Panc1 (cell line): ENCODE measurements at regions not wholly inside any gene's neighbourhood (a gene's known extent, or its start where the extent isn't known, plus 50 kb on each side); places are given as distances from the start of the nearest gene placed in this dataset.

Experiments used
- ATAC-seq: fragments of 200-7000 bp; cut with Tn5 transposase; 2 replicates; pipeline ENCODE4 v1.9.1; 2020; ENCODE audit warnings: mild to moderate bottlenecking, moderate library complexity
- BruUV-seq: library from RNA; stranded (reverse); fragments of 400-500 nt; replicated peaks from 2 replicates; lab custom pipeline; 2021; lab: Mats Ljungman, UMichigan
- CTCF ChIA-PET: fragments of 300-600 bp; sonication (Branson Sonifier 250); formaldehyde crosslinking; loops from one replicate; lab custom pipeline; 2022; ENCODE audit warnings: antibody characterized with exemption; lab: Charles Lee
- POLR2A ChIA-PET: fragments of 300-600 bp; sonication (Branson Sonifier 250); formaldehyde crosslinking; loops from one replicate; lab custom pipeline; 2022; ENCODE audit warnings: antibody characterized with exemption; lab: Charles Lee
- DNase-seq: peaks from one replicate; pipeline ENCODE4 v3.0.0-alpha.2; 2010; ENCODE audit warnings: low read depth, low spot score
- H3K27ac ChIP-seq: 2 replicates; pipeline ENCODE4 v1.5.1; 2011; ENCODE audit warnings: mild to moderate bottlenecking, low read length, inconsistent platforms
- H3K27me3 ChIP-seq: fragments of 200-500 bp; sonication (Bioruptor generic); 2 replicates; pipeline ENCODE4 v1.6.0; 2014; ENCODE audit warnings: low read length, inconsistent platforms; ENCODE audit not compliant: control insufficient read depth, insufficient read depth
- H3K36me3 ChIP-seq: fragments of 200-500 bp; sonication (Bioruptor generic); 2 replicates; pipeline ENCODE4 v1.5.1; 2014; ENCODE audit warnings: inconsistent platforms, mild to moderate bottlenecking, low read length, moderate library complexity; ENCODE audit not compliant: control insufficient read depth, insufficient read depth
- H3K4me1 ChIP-seq: 2 replicates; pipeline ENCODE4 v1.5.1; 2011; ENCODE audit warnings: inconsistent platforms, mild to moderate bottlenecking, low read length, moderate library complexity; ENCODE audit not compliant: control insufficient read depth, insufficient read depth
- H3K4me3 ChIP-seq, 2 experiments: 2 replicates each; pipeline ENCODE4 v1.5.1; 2011 to 2012; ENCODE audit warnings: low read depth in 2 of 2, low read length in 2 of 2, mild to moderate bottlenecking in 2 of 2, inconsistent platforms in 1 of 2, moderate library complexity in 1 of 2
- H3K9me3 ChIP-seq: fragments of 200-500 bp; sonication (Bioruptor generic); 2 replicates; pipeline ENCODE4 v1.5.1; 2014; ENCODE audit warnings: low read depth, mild to moderate bottlenecking, inconsistent platforms, low read length, moderate library complexity; ENCODE audit not compliant: control insufficient read depth, insufficient read depth
- POLR2AphosphoS5 ChIP-seq: IDR thresholded peaks from 2 replicates; pipeline ENCODE4 v1.6.1; 2012; ENCODE audit warnings: mild to moderate bottlenecking, low read depth, low read length, moderate library complexity
- REST ChIP-seq, 2 experiments: IDR thresholded peaks; 2 replicates each; pipeline ENCODE4 v1.6.1; 2011 to 2012; ENCODE audit warnings: low read depth in 2 of 2, control low read depth in 1 of 2, low read length in 1 of 2, mild to moderate bottlenecking in 1 of 2, moderate library complexity in 1 of 2; ENCODE audit not compliant: insufficient read depth in 1 of 2
- SIN3A ChIP-seq: IDR thresholded peaks from 2 replicates; pipeline ENCODE4 v1.6.1; 2012; ENCODE audit warnings: low read depth, mild to moderate bottlenecking, low read length, moderate library complexity, borderline replicate concordance; ENCODE audit not compliant: insufficient read depth
- TCF7L2 ChIP-seq: IDR thresholded peaks from 2 replicates; pipeline ENCODE4 v1.6.1; 2011; ENCODE audit warnings: mild to moderate bottlenecking, low read depth, low read length, inconsistent platforms
- in situ Hi-C: cut with HindIII; loops from 2 replicates; pipeline ENCODE4 v1.10.0; 2016; ENCODE audit warnings: low sequenced_read_pairs, low pct_unique_long_range_greater_than_20kb
- intact Hi-C: fragments of 100-400 bp; cut with micrococcal nuclease; formaldehyde crosslinking; loops from one replicate; pipeline ENCODE4 v1.10.0; 2022; ENCODE audit not compliant: unreplicated experiment
- TF ChIP-seq, protein P1 (sequence below): fragments of 450-650 bp; IDR thresholded peaks from 2 replicates; pipeline ENCODE4 v1.5.1; 2017; ENCODE audit warnings: mild to moderate bottlenecking

DNA sequence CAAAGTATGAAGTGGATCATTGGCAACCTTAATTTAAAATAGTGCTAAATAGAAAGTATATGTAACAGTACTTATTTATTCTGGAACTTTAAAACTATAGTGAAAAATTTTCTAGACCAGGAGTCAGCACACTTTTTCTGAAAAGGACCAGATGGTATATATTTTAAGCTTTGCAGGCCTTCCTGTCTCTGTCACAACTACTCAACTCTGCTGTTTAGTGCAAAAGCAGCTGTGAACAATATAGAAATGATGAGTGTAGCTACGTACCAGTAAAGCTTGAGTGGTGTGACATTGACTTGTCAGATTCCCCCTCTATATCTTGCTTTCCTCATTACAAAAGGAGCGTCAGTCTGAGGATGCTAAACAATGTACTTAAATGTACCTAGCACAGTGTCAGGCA, 88.1 kb upstream of the IGFBP3 start:
- in situ Hi-C loops, result no loop called here
- Histone ChIP-seq H3K27me3 (no peaks in the 10 kb centered on the region), H3K36me3 (no peaks in the 10 kb centered on the region), H3K9me3 (no peaks in the 10 kb centered on the region), H3K4me3 (no peak overlapping the region), H3K27ac (no peak overlapping the region), H3K4me1 (no peaks in the 10 kb centered on the region)
- TF ChIP-seq POLR2AphosphoS5 (no peak), REST (IDR thresholded peaks at IDR 0.05; ENCODE audit: insufficient read depth in 1 of 2, low read depth in 2 of 2, low read length in 1 of 2) (no peak), SIN3A (no peak), TCF7L2 (no peak)
- TF ChIP-seq, protein P1, sequence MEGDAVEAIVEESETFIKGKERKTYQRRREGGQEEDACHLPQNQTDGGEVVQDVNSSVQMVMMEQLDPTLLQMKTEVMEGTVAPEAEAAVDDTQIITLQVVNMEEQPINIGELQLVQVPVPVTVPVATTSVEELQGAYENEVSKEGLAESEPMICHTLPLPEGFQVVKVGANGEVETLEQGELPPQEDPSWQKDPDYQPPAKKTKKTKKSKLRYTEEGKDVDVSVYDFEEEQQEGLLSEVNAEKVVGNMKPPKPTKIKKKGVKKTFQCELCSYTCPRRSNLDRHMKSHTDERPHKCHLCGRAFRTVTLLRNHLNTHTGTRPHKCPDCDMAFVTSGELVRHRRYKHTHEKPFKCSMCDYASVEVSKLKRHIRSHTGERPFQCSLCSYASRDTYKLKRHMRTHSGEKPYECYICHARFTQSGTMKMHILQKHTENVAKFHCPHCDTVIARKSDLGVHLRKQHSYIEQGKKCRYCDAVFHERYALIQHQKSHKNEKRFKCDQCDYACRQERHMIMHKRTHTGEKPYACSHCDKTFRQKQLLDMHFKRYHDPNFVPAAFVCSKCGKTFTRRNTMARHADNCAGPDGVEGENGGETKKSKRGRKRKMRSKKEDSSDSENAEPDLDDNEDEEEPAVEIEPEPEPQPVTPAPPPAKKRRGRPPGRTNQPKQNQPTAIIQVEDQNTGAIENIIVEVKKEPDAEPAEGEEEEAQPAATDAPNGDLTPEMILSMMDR, result no peak
- intact Hi-C loops, result no loop called here
- ChIA-PET CTCF (no interaction called here), POLR2A (no interaction called here)
- BruUV-seq, result no TSS peak
- ATAC-seq (no peak), DNase-seq (no peak)

DNA sequence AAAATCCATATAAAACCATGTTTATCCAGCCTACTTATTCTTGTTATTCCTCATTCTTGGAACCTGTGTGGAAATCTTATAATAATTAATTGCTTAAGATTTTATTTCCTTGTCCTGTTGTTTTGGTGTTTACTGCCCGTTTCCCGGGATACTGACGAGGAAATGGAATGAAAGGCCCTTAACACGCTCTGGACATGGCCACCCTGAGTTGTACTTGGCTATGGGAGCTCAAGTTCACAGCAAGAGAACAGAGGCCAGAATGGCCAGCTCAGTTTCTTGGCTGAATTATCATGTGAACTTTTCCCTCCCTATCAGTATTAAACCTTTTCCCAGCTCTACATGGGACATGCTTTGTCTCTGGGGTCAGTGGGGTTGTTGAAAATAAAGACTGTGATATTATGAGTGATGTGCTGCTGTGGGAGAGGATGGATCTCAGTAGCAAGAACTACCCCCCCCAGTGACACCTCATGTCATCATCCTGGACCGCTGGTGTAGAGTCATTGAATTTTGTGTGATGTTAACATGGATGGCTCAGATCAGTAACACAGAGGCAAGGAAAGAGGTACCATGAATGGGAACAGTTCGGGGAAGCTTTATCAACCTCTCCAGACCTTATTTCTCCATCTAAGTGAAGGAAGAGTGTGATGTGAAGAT, 87.0 kb upstream of the IGFBP3 start:
- Histone ChIP-seq H3K9me3 (no peaks in the 10 kb centered on the region; the same call in 1 of the 2 replicates), H3K4me1 (no peaks in the 10 kb centered on the region), H3K4me3 (no peak overlapping the region), H3K27ac (no peak overlapping the region), H3K27me3 (no peaks in the 10 kb centered on the region), H3K36me3 (no peaks in the 10 kb centered on the region)
- POLR2A ChIA-PET, result interaction anchor here (0.6 kb wide), 1 partner anchor 114 kb away, joined by 5 read pairs; no protein-coding TSS in a partner anchor
- CTCF ChIA-PET, result interaction anchor here (0.6 kb wide), 1 partner anchor 124 kb away, joined by 3 read pairs; no protein-coding TSS in a partner anchor
- ATAC-seq, result no peak
- TF ChIP-seq SIN3A (no peak), REST (IDR thresholded peaks at IDR 0.05; ENCODE audit: insufficient read depth in 1 of 2, low read depth in 2 of 2, low read length in 1 of 2) (no peak), TCF7L2 (no peak), POLR2AphosphoS5 (no peak)
- TF ChIP-seq, protein P1, result no peak
- in situ Hi-C loops, result no loop called here
- DNase-seq, result no peak
- intact Hi-C loops, result no loop called here
- no TSS peak for BruUV-seq
